Putamen (tissue), 1 donor: ENCODE measurements at regions not wholly inside any gene's neighbourhood (a gene's known extent, or its start where the extent isn't known, plus 50 kb on each side); places are given as distances from the start of the nearest gene placed in this dataset.

ENCODE experiments used
- DNase-seq: peaks from one replicate; pipeline ENCODE4 v3.0.0-alpha.2; 2016; ENCODE audit warnings: low spot score

- peak; percentile 21 for DNase-seq
Measured at GRCh38 chr3:5304789-5305683, 117.5 kb downstream of the EDEM1 start.

- DNase-seq = no peak
Measured at GRCh38 chr3:5305684-5305989, 118.1 kb downstream of the EDEM1 start.

- no peak for DNase-seq
Measured at GRCh38 chr3:5309171-5309570, 121.7 kb downstream of the EDEM1 start.

GRCh38 chr3:5309602-5310001 lies 122.1 kb downstream of the EDEM1 start:
- no peak for DNase-seq

GRCh38 chr3:5310509-5310908 lies 123.0 kb downstream of the EDEM1 start:
- no peak for DNase-seq

- no peak for DNase-seq
Measured at GRCh38 chr3:5312290-5312689, 124.8 kb downstream of the EDEM1 start.

- no peak for DNase-seq
Measured at GRCh38 chr3:5314897-5315296, 127.4 kb downstream of the EDEM1 start.

GRCh38 chr3:5317557-5317956 lies 130.1 kb downstream of the EDEM1 start:
- no peak for DNase-seq

GRCh38 chr3:5319454-5319853 lies 131.9 kb downstream of the EDEM1 start:
- no peak for DNase-seq

GRCh38 chr3:5321666-5322340 lies 134.3 kb downstream of the EDEM1 start:
- no peak for DNase-seq

GRCh38 chr3:5324780-5325179 lies 137.3 kb downstream of the EDEM1 start:
- DNase-seq = no peak

GRCh38 chr3:5330152-5330810 lies 142.8 kb downstream of the EDEM1 start:
- no peak for DNase-seq

- DNase-seq = no peak
Measured at GRCh38 chr3:5331567-5332269, 144.2 kb downstream of the EDEM1 start.

GRCh38 chr3:5332270-5332956 lies 144.9 kb downstream of the EDEM1 start:
- DNase-seq = no peak

GRCh38 chr3:5339967-5340535 lies 152.5 kb downstream of the EDEM1 start:
- no peak for DNase-seq

- DNase-seq = no peak
Measured at GRCh38 chr3:5341610-5342009, 154.1 kb downstream of the EDEM1 start.

GRCh38 chr3:5343459-5343858 lies 156.0 kb downstream of the EDEM1 start:
- DNase-seq = no peak

- DNase-seq = no peak
Measured at GRCh38 chr3:5344707-5345106, 157.2 kb downstream of the EDEM1 start.

- DNase-seq = no peak
Measured at GRCh38 chr3:5347486-5347885, 160.0 kb downstream of the EDEM1 start.

- DNase-seq = no peak
Measured at GRCh38 chr3:5348229-5348902, 160.9 kb downstream of the EDEM1 start.

GRCh38 chr3:5349343-5349742 lies 161.8 kb downstream of the EDEM1 start:
- no peak for DNase-seq
